HUES48 (cell line): ENCODE measurements at regions not wholly inside any gene's neighbourhood (a gene's known extent, or its start where the extent isn't known, plus 50 kb on each side); places are given as distances from the start of the nearest gene placed in this dataset.

Source experiments
- H3K27ac ChIP-seq: one replicate; pipeline ENCODE4 v1.7.0; 2013; ENCODE audit warnings: low read depth, low read length, inconsistent platforms
- H3K27me3 ChIP-seq: 2 replicates; pipeline ENCODE4 v1.6.1; 2013; ENCODE audit warnings: mild to moderate bottlenecking, low read length; ENCODE audit not compliant: control insufficient read depth, insufficient read depth
- H3K36me3 ChIP-seq: 2 replicates; pipeline ENCODE4 v1.6.1; 2013; ENCODE audit warnings: low read length; ENCODE audit not compliant: control insufficient read depth, insufficient read depth
- H3K4me1 ChIP-seq: 2 replicates; pipeline ENCODE4 v1.6.1; 2013; ENCODE audit warnings: mild to moderate bottlenecking, low read length; ENCODE audit not compliant: control insufficient read depth, insufficient read depth
- H3K4me3 ChIP-seq: 2 replicates; pipeline ENCODE4 v1.5.1; 2013; ENCODE audit warnings: mild to moderate bottlenecking, low read depth, low read length
- H3K9ac ChIP-seq: 2 replicates; pipeline ENCODE4 v1.6.1; 2013; ENCODE audit warnings: mild to moderate bottlenecking, low read depth, low read length, moderate library complexity
- H3K9me3 ChIP-seq: 2 replicates; pipeline ENCODE4 v1.6.1; 2013; ENCODE audit warnings: low read length; ENCODE audit not compliant: control insufficient read depth, insufficient read depth

DNA sequence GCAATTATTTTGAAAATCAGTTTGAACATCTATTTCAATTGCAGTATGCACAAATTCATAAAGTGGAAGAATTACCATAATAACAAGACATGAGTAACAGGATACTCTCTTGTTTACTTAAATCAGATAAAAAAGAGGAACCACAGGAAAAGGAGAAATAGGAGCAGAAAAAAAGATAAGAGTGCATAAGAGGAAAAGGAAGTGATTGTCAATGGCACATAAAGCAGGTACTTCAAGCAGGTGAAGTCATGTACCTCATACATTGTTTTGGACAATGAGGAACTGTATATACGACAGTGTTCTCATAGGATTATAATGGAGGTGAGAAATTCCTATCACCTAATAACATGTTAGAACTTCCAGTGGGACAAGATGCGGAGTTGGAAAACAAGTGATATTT is 334.5 kb upstream of the PCDH7 start:
- peaks cover 6% of the 10 kb centered on the region for H3K4me1 ChIP-seq

GRCh38 chr4:30386266-30386895 is 333.8 kb upstream of the PCDH7 start:
- H3K4me3 ChIP-seq = no peak overlapping the region
- no peak overlapping the region for H3K9ac ChIP-seq
- no peaks in the 10 kb centered on the region for H3K36me3 ChIP-seq
- no peaks in the 10 kb centered on the region for H3K27me3 ChIP-seq
- peaks cover 6% of the 10 kb centered on the region for H3K4me1 ChIP-seq
- H3K27ac ChIP-seq = no peak overlapping the region
- no peaks in the 10 kb centered on the region for H3K9me3 ChIP-seq

More for the DNA sequence above, 334.5 kb upstream of the PCDH7 start:
- Histone ChIP-seq H3K9ac (no peak overlapping the region), H3K36me3 (no peaks in the 10 kb centered on the region), H3K27ac (no peak overlapping the region), H3K4me3 (no peak overlapping the region), H3K9me3 (0 out of 2 replicates have a peak, but pooled peaks cover 4% of the 10 kb centered on the region), H3K27me3 (no peaks in the 10 kb centered on the region)

GRCh38 chr4:30395902-30396301 is 324.3 kb upstream of the PCDH7 start:
- H3K4me3 ChIP-seq = no peak overlapping the region
- H3K4me1 ChIP-seq = peaks cover 7% of the 10 kb centered on the region; the same call in 1 of the 2 replicates
- H3K9me3 ChIP-seq = 0 out of 2 replicates have a peak, but pooled peaks cover 8% of the 10 kb centered on the region
- no peak overlapping the region for H3K27ac ChIP-seq
- H3K9ac ChIP-seq = no peak overlapping the region
- no peaks in the 10 kb centered on the region for H3K27me3 ChIP-seq
- H3K36me3 ChIP-seq = no peaks in the 10 kb centered on the region

- H3K4me3 ChIP-seq = no peak overlapping the region
Measured at GRCh38 chr4:30396772-30397475, 323.2 kb upstream of the PCDH7 start.

DNA sequence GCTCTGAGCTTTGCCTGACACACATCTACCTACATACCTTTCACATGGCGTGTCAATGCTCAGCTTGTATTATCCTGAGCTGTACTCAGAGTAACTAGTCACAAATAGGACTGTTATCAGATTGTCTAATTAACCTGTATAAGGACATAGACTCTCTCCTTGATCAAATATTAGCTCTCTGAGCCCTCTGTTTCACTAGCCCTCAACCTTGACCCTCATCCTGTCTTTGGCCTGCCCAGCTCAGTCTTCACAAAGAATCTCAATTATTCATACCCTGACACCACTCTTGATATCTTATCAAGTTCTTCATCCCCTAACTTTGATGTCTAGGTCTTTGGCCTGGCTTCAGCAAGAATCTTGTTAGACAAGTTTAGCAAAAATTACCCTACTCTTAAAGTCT is 320.7 kb upstream of the PCDH7 start:
- no peaks in the 10 kb centered on the region for H3K9me3 ChIP-seq
- H3K27ac ChIP-seq = no peak overlapping the region
- H3K27me3 ChIP-seq = no peaks in the 10 kb centered on the region
- H3K9ac ChIP-seq = no peak overlapping the region
- H3K4me3 ChIP-seq = no peak overlapping the region
- no peaks in the 10 kb centered on the region for H3K36me3 ChIP-seq
- H3K4me1 ChIP-seq = peaks cover 7% of the 10 kb centered on the region; the same call in 1 of the 2 replicates

More at GRCh38 chr4:30396772-30397475, 323.2 kb upstream of the PCDH7 start:
- Histone ChIP-seq H3K4me1 (peaks cover 7% of the 10 kb centered on the region; the same call in 1 of the 2 replicates), H3K36me3 (no peaks in the 10 kb centered on the region), H3K9ac (no peak overlapping the region), H3K9me3 (0 out of 2 replicates have a peak, but pooled peaks cover 8% of the 10 kb centered on the region), H3K27ac (no peak overlapping the region), H3K27me3 (no peaks in the 10 kb centered on the region)

DNA sequence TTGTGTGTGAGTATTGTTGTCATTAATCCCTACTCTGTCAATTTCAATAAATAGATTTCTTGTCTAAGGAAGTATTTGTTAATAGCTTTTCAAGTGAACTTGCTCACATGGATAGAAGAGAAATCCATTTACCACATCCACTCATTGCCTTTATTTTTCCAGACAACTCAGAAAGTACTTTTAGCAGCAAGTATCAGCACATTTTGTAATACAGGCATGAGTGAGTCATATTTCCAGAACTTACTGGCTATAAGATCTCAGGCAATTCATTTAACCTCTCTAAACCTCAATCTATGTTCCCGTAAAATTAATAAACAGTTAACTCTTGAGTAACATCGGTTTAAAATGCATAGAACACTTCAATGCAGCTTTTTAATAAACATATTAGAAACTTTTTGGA is 317.9 kb upstream of the PCDH7 start:
- H3K27me3 ChIP-seq = no peaks in the 10 kb centered on the region
- no peaks in the 10 kb centered on the region for H3K36me3 ChIP-seq
- peaks cover 3% of the 10 kb centered on the region; the same call in 1 of the 2 replicates for H3K4me1 ChIP-seq
- no peak overlapping the region for H3K9ac ChIP-seq
- no peaks in the 10 kb centered on the region for H3K9me3 ChIP-seq
- no peak overlapping the region for H3K4me3 ChIP-seq
- H3K27ac ChIP-seq = no peak overlapping the region

DNA sequence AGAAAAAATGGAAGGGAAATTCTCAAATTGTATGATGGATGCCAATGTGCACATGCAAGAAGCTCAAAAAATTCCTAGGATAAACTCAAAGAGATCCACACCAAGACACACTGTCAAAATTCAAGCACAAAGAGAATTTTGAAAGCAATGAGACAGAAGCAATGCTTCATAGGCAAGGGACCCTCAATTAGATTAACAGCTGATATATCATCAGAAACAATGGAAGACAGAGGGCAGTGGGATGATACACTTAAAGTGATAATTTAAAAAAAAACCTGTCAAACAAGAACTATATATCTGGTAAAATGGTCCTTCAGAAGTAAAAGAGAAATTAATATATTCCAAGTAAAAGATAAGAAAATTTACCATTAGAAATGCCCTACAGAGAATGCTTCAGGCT is 306.3 kb upstream of the PCDH7 start:
- Histone ChIP-seq H3K4me1 (no peaks in the 10 kb centered on the region), H3K27ac (no peak overlapping the region), H3K9me3 (peaks cover 52% of the 10 kb centered on the region), H3K9ac (no peak overlapping the region), H3K4me3 (no peak overlapping the region), H3K27me3 (no peaks in the 10 kb centered on the region), H3K36me3 (no peaks in the 10 kb centered on the region)

GRCh38 chr4:30416547-30416946 is 303.6 kb upstream of the PCDH7 start:
- Histone ChIP-seq H3K9me3 (peaks cover 65% of the 10 kb centered on the region), H3K4me3 (no peak overlapping the region), H3K36me3 (no peaks in the 10 kb centered on the region), H3K9ac (no peak overlapping the region), H3K4me1 (no peaks in the 10 kb centered on the region), H3K27me3 (no peaks in the 10 kb centered on the region), H3K27ac (no peak overlapping the region)

DNA sequence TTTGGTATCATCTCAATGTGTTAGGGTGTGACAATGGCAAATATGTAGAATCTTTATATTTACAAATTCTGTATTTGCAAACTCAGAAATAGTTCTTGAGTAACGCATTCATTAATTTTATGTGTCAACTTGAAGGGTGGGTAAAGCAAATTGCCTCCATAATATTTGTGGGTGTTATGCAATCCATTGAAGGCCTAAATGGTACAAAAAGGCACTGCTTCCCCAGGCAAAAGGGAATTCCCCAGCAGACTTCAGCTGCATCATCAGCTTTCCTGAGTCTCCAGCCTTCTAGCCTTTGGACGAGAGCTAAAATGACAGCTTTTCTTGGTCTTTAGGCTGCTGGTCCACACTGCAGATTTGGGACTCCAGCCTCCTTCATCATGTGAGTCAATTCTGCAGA is 292.2 kb upstream of the PCDH7 start:
- H3K4me3 ChIP-seq = no peak overlapping the region
- no peak overlapping the region for H3K9ac ChIP-seq
- H3K27me3 ChIP-seq = no peaks in the 10 kb centered on the region
- no peaks in the 10 kb centered on the region for H3K4me1 ChIP-seq
- peaks cover 6% of the 10 kb centered on the region; the same call in 1 of the 2 replicates for H3K9me3 ChIP-seq
- H3K27ac ChIP-seq = no peak overlapping the region
- no peaks in the 10 kb centered on the region for H3K36me3 ChIP-seq

- no peak overlapping the region for H3K4me3 ChIP-seq
- H3K9ac ChIP-seq = no peak overlapping the region
- H3K27me3 ChIP-seq = no peaks in the 10 kb centered on the region
- H3K4me1 ChIP-seq = no peaks in the 10 kb centered on the region
- H3K36me3 ChIP-seq = no peaks in the 10 kb centered on the region
- H3K27ac ChIP-seq = no peak overlapping the region
- no peaks in the 10 kb centered on the region for H3K9me3 ChIP-seq
Measured at GRCh38 chr4:30429813-30430761, 290.1 kb upstream of the PCDH7 start.
